ENCODE measurements at regions not wholly inside any gene's neighbourhood (a gene's known extent, or its start where the extent isn't known, plus 50 kb on each side); places are given as distances from the start of the nearest gene placed in this dataset.
"Not testable (repeated sequence)": the region's sequence is repeated elsewhere in the genome, so short reads cannot be mapped to it uniquely, and the experiment has no call there.

DNA sequence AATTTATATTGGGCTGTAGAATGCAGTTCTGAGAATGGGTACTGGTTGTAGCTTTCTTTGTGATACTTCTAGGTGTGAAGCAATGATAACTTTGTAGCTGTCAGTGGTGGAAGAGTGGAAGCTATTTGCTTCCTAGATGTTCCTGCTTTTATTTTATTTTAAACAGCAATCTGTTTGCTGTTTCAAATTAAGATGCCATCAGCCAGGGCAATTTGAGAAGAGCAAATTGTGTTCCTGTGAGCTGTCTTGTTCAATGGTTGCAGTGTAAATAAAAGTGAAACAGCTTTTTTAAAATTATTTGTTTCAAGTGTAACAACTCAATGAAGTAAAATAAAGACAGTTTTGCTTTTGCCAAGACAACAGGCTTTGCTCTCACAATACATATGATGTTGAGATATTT, 150.8 kb upstream of the TMEM229A start:
- POLR2A ChIA-PET: no interaction called here

DNA sequence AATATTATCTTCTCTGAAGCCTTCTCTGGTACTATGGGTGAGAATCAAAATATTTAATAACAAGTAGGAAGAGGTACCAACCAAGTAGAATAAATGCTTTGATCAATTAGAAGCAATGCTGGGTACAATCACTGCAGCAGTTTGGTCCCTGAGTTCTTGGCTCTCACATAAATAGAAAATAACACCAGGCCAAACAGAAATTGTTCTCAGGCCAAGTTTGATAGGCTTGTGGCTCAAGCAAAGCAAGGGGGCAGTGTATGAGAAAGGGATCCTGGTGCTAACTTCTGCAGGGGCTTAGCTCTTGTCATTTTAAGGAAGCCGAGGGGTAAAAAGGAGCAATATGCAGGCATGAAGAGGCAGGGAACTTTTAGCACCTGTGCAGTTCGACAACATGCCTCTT, 146.8 kb upstream of the TMEM229A start:
- POLR2A ChIA-PET: no interaction called here
- CTCF ChIA-PET: no interaction called here

More for the DNA sequence above, 150.8 kb upstream of the TMEM229A start:
- CTCF ChIA-PET: no interaction called here

DNA sequence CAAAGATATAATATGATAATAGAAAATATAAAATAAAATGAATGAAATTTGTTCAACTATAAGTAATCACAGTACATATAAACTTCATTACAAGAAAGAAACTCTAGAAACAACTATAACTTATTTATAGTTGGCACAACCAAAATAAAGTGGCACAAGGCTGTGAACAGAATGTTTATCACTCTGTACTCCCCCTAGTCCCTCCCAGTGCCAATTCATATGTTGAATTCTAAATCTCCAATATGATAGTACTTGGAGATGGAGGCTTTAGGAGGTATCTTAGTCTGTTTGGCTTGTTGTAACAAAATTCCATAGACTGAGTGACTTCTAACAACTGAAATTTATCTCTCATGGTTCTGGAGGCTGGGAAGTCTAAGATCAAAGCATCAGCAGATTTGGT, 145.0 kb upstream of the TMEM229A start:
- POLR2A ChIA-PET: no interaction called here

DNA sequence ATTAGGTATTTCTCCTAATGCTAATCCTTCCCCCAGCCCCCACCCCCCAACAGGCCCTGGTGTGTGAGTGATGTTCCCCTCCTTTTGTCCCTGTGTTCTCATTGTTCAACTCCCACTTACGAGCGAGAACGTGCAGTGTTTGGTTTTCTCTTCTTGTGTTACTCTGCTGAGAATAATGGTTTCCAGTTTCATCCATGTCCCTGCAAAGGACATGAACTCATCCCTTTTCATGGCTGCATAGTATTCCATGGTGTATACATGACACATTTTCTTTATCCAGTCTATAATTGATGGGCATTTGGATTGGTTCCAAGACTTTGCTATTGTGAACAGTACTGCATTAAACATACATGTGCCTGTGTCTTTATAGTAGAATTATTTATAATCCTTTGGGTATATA, 138.9 kb upstream of the TMEM229A start:
- POLR2A ChIA-PET, CTCF ChIA-PET: not testable (repeated sequence)

More for the DNA sequence above, 145.0 kb upstream of the TMEM229A start:
- CTCF ChIA-PET: no interaction called here

DNA sequence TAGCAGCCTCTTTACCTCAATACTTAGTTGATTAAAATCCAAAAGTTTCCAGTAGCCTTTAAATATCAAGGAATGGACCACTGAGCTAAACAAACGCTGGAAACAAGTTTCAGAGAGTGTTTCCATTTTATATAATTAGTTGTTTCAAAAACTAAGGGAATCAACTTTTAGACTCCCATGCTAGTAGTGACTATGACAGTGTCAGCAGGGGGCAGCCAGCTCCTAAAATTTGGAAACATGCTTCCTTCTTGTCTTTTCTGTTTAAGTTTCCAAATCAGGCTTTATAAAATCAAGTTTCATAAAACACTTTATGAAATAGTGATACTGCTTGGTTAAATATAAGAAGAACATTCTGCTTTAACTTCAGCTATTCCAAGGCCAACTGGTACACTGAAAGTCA, 138.2 kb upstream of the TMEM229A start:
- ChIA-PET POLR2A (no interaction called here), CTCF (no interaction called here)

DNA sequence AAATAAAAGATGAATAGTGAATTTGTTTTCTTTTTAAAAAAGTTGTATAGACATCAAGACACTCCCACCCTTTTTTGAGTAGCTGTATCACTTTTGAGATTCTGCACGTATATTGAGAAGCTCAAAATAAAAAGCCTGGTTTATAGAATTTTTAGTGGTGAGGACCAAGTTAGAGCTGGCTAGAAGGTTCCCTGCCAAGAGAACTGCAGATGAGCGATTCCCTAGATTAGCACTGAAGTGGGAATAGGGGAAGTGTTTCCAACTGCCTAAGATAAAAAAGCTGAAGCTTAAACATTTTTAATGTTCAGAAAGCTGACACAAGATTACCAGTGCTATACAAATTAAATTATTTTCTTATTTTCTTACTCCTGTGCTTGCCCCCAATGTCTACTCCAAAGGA, 135.7 kb upstream of the TMEM229A start:
- ChIA-PET POLR2A (no interaction called here), CTCF (no interaction called here)

DNA sequence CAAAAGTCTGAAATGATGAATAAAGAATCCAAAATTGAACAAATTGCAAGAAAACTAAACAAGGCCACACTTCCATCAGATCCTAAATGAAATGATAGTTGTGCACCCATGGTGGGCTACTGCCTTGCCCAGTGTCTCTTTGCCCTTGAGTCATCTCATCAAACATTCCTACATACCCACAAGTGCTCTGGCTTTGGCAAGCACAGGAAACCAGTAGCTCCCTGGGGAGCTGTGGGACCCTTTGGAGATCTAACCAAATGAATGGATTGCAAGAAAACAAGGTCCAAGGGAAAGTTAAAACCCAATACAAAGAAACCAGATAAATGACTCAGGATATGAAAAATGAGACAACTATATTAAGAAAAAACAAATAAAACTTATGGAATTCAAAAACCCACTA, 129.8 kb upstream of the TMEM229A start:
- POLR2A ChIA-PET: no interaction called here
- CTCF ChIA-PET: no interaction called here

DNA sequence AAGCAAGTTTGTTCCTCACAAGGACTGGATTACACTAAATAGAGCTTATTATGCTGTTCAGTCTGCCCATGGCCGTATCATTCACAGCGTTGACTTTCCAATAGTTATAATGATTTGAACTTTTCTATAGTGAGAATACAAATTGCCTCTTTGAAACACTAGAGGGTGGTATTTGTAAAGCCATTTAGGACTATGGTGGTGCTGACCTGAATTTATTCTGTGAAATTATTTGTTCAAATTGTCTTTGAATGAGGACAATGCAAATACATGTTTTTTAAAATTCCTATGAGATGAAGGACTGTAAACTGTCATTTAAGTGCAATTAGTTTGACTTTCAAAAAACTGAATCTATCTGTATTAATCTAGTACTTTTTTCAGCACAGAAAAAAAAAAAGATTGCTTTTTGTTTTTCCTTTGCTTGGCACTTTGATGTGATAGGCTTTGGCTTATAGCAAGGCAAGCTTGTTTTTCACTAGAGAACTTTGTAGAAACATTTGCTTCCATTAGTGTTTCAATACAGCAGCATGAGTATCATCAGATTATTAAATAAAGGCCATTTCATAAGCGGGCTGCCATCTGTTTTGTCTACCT, 122.7 kb upstream of the TMEM229A start:
- CTCF ChIA-PET: no interaction called here

DNA sequence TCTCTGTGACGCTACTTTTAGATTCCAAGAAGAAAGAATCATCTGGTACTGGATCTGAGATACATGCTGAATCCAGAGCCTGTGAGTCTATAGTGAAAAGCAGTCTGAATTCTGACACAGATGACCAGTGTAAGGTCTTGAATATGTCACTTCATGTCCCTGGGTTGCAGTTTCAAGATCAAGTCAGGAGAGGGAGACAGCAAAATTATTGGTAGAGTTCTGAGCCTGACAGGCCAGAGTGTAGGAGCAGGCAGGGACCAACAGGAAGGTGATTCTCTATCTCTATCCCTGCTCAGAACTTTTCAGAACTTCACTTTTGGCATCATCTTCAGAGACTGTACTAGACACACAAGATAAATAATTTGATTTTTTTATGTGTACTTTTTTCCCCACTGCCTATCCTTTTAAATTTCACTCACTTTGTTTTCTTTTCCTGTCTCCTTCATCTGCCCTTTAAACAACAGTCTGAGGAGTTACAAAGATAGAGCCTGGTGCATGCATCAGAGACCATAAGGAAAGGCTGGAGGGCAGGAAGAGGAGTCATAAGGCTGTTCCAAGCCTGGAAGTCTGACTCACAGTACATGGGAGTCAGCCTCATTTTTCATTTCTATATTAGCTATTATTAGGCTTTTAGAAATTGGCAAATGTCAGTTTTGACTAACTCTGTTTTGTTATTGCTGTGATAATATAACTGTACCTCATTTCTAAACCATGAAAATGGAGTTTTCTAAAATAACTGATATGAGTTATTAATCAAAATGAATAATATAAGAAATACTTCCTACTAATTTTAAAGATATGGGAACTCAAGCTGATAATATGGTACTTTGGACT, 120.2 kb upstream of the TMEM229A start:
- POLR2A ChIA-PET: no interaction called here
- CTCF ChIA-PET: no interaction called here

More for the DNA sequence above, 122.7 kb upstream of the TMEM229A start:
- POLR2A ChIA-PET: no interaction called here

DNA sequence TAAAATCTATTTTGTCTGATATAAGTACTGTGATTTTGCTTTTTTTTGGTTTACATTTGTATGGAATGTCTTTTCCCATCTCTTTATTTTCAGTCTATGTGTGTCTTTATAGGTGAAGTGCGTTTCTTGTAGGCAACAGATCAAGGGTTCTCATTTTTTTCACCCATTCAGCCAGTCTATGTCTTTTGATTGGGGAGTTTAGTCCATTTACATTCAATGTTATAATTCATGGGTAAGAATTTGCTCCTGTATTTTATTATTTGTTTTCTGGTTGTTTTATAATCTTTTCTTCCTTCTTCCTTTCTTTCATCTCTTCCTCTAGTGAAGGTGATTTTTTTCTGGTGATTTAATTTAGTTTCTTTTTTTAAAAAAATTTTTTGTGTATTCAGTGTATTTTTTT, 104.8 kb upstream of the TMEM229A start:
- CTCF ChIA-PET: no interaction called here
- POLR2A ChIA-PET: no interaction called here

DNA sequence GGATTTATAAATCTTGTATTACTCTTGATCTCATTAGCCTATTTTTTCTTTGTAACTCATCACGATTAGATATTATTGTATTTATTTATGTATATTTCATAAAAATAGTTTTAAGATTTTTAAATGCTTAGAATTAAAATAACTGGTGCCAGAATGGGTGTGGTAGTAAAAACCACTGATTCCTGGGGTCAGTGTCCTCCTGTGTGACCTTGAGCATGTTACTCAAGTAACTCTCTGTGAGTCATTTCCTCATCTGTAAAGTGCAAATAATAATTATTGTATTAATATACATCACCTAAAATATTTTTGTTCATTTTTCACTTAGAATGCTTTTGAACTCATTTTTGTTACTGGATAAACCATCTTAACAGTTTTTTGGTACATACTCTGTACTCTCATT, 91.3 kb upstream of the TMEM229A start:
- ChIA-PET CTCF (no interaction called here), POLR2A (no interaction called here)

DNA sequence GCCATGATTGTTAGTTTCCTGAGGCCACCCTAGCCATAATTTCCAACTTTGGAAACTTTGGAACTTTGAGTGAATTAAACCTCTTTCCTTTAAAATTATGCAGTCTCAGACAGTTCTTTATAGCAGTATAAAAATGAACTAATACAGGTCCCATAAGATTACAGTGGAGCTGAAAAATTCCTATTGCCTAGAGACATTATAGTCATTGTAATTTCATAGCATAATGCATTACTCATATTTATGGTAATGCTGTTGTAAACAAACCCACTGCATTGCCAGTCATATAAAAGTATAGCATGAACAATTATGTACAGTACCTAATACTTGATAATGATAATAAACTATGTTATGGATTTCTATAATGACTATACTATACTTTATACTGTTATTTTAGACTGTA, 88.0 kb upstream of the TMEM229A start:
- POLR2A ChIA-PET: no interaction called here

DNA sequence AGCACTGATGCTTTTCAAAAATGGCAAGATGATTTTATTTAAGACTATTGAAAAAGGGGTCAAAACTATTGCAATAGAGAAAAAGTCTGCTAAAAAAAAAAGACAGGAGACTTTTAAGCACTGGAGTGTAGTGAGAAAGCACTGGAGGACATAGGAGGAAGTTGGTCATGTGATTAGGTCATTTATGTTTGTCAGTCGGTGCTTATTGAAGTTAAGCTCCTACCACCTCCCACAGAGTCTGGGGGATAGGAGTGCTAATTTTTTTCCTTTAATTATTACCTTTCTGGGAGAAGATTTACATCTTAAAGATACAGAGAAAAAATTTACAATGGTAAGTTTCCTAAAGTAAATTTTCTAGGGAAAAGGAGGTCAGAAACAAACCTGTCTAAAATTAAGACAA, 80.2 kb upstream of the TMEM229A start:
- ChIA-PET CTCF (no interaction called here), POLR2A (no interaction called here)

More for the DNA sequence above, 88.0 kb upstream of the TMEM229A start:
- CTCF ChIA-PET: no interaction called here

DNA sequence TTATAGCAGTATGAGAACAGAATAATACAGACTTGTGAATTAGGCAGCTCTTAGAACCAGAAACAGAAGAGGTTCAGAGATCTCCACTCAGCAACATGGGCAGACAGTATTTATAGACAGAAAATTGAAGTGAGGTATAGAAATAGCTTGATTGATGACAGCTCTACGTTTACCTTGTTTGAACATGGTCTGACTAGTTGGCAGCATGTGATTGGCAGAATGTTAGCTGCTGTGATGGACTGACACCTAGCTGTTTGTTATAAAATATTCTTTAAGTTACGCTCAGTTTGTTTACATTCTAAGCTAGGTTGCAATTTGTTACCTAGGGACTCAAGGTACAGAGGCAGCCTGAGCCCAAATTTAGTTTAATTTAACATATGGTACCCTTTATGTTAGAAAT, 73.7 kb upstream of the TMEM229A start:
- ChIA-PET POLR2A (no interaction called here), CTCF (no interaction called here)

DNA sequence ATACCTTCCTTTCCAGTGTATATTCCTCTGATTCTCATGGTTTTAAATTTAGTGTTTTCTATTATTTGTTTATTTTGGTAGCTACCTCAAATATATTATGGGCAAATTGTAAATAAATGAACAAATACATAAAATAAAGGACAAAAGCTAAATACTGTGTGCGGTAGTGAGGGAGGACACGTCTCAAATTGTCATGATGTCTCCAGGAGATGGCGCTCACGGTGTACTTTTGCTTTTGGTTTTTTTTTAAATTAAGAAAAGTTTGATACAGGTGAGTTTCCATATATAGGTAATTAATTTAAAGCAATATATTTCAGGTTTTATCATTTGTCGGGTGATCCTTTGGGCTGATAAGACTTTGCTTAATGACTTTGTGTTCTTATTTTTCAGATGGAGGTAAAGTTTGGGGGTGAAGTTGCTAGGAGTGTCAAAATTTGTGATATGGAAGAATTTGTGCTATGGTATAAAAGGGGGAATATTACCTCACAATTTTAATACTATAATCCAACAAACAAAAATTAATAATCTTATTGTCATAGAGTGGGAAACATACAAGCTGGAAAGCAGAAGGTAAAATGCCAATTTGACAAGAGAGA, 68.4 kb upstream of the TMEM229A start:
- ChIA-PET CTCF (interaction anchor here (0.9 kb wide), 1 partner anchor 9 kb away, joined by 3 read pairs; no protein-coding TSS in a partner anchor), POLR2A (no interaction called here)

DNA sequence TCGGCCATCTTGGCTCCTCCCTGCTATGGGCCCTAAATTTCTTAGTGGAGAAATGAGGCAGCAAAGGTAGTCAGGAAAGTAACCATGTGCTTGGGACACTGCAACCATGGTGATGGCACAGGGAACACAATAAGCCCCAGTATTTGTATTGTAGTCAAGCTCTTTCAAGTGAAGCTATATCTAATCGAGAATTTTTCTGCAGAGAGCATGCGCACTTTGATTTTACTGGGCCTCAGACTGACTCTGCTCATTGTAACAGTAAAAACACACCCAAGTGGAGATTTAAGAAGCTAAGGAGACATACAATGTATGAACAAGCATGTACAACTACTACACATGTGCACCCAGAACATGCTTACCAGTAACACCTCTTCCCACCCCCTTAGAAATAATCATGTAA, 67.3 kb upstream of the TMEM229A start:
- CTCF ChIA-PET: no interaction called here

DNA sequence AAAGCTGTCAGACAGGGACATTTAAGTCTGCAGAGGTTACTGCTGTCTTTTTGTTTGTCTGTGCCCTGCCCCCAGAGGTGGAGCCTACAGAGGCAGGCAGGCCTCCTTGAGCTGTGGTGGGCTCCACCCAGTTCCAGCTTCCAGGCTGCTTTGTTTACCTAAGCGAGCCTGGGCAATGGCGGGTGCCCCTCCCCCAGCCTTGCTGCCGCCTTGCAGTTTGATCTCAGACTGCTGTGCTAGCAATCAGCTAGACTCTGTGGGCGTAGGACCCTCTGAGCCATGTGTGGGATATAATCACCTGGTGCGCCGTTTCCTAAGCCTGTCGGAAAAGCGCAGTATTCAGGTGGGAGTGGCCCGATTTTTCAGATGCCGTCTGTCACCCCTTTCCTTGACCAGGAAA, 66.7 kb upstream of the TMEM229A start:
- POLR2A ChIA-PET: not testable (repeated sequence)

More for the DNA sequence above, 67.3 kb upstream of the TMEM229A start:
- POLR2A ChIA-PET: no interaction called here

DNA sequence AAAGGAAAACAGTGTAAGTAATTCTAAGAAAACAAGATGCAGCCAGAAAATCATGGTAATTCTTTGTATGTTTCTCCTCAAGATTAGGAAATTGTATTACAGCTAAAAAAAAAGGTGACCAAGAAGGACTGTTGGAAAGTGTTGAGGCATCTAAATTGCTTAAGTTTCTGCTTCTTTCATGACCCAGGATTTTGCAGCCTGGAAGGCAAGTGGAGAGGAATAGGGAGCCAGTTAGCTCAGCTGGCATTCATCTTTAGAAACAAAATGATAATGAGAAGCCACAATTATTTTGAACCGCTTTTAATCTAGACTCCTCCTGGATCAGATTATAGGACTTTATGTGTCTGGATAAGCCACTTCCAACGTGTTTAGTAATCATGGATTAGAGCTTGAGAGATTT, 56.8 kb upstream of the TMEM229A start:
- CTCF ChIA-PET: no interaction called here
- POLR2A ChIA-PET: no interaction called here

More for the DNA sequence above, 66.7 kb upstream of the TMEM229A start:
- CTCF ChIA-PET: not testable (repeated sequence)

DNA sequence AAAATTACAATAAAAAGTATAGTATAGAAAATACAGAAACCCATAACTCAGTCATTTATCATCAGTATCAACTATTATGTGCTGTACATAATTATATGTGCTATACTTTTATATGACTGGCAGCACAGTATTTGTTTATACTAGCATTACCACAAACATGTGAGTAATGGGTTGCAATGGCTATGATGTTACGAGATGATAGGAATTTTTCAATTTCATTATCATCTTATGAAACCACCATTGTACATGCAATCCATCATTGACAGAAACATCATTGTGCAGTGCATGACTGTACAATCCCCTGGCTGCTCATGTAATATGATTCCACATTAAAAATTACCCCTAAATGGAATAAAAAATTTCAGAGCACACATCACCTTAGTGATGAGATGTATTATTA, 55.7 kb upstream of the TMEM229A start:
- CTCF ChIA-PET: no interaction called here
- POLR2A ChIA-PET: no interaction called here

DNA sequence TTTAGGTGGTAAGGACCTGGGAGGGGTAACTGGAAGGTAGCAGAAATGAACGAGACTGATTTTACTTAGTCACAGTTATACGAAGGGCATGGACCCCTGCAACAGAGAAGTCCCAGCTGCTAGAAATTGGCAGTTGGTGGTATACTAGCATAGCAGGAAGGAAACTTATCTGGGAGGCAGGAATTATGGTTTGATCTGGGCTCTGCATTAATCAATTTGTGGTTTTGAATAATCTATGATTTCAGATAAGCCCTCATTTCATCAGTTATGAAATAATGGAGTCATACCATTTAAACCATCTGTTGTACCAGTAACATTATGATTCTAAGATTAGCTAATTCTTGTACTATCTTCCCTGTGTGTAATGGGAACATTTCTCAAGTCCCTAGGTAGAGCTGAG, 54.0 kb upstream of the TMEM229A start:
- ChIA-PET POLR2A (no interaction called here), CTCF (no interaction called here)

DNA sequence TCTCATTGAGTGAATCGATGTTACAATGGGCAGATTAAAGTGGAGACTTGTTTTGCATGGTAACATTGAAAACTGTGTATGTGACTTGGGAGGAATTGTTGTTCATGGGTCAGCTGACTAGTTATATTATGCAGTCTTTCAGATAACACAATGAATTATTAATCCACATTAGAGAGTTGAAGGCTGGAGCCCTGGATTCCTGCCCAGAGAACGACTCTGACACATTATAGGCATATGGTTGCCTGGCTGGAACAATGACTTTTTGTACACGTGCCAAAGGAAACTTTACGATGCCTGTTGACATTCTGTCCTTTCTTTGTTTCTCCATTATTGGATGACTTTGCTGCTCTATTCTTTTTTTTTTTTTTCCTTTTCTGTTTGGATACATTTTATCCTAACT, 52.3 kb upstream of the TMEM229A start:
- CTCF ChIA-PET: no interaction called here
- POLR2A ChIA-PET: no interaction called here

DNA sequence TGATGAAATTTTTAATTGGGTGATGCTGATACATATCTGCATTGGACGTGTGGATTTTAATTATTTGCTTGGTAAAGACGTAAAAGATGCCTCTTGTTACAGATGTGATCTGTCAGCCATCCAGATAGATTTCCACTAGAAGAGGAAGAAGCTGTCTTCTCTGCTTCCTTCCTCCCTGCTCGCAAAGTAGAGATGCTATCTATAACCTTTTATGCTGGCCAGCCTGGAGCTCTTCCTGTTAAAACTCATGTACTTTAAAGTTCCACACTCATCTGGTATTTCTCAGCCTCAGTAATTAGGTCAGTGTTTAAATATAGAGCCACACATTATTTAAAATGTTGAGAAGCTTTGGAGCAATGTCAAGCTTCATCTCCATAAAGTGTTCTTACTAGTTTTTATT, 51.2 kb upstream of the TMEM229A start:
- POLR2A ChIA-PET: no interaction called here
- CTCF ChIA-PET: no interaction called here
